Endodermal cell (in vitro differentiated cells): ENCODE measurements at regions not wholly inside any gene's neighbourhood (a gene's known extent, or its start where the extent isn't known, plus 50 kb on each side); places are given as distances from the start of the nearest gene placed in this dataset.

Experiments used
- DNase-seq: peaks from one replicate; pipeline ENCODE4 v3.0.0-alpha.2; 2017
- H3K27ac ChIP-seq: 2 replicates; pipeline ENCODE4 v1.5.1; 2013; ENCODE audit warnings: mild to moderate bottlenecking, low read depth, low read length, moderate library complexity
- H3K27me3 ChIP-seq: 2 replicates; pipeline ENCODE4 v1.6.1; 2013; ENCODE audit warnings: mild to moderate bottlenecking, low read length, moderate library complexity; ENCODE audit not compliant: insufficient read depth, control insufficient read depth, poor library complexity, severe bottlenecking
- H3K36me3 ChIP-seq: 2 replicates; pipeline ENCODE4 v1.7.0; 2013; ENCODE audit warnings: mild to moderate bottlenecking, low read length, moderate library complexity; ENCODE audit not compliant: control insufficient read depth, insufficient read depth
- H3K4me1 ChIP-seq: one replicate; pipeline ENCODE4 v1.7.0; 2013; ENCODE audit warnings: low read length; ENCODE audit not compliant: control insufficient read depth, insufficient read depth
- H3K4me3 ChIP-seq: 2 replicates; pipeline ENCODE4 v1.5.1; 2013; ENCODE audit warnings: mild to moderate bottlenecking, low read length, moderate library complexity
- H3K9ac ChIP-seq: 2 replicates; pipeline ENCODE4 v1.6.1; 2013; ENCODE audit warnings: mild to moderate bottlenecking, low read length, moderate library complexity; ENCODE audit not compliant: poor library complexity, severe bottlenecking; ENCODE audit errors: extremely low read depth
- H3K9me3 ChIP-seq: 2 replicates; pipeline ENCODE4 v1.6.1; 2013; ENCODE audit warnings: mild to moderate bottlenecking, low read length, moderate library complexity; ENCODE audit not compliant: control insufficient read depth
- H3K27ac Mint-ChIP-seq: 2 replicates; pipeline ENCODE4 v1.8.0; 2020; ENCODE audit warnings: mixed read lengths
- H3K27me3 Mint-ChIP-seq: 2 replicates; pipeline ENCODE4 v1.8.0; 2021; ENCODE audit warnings: mild to moderate bottlenecking, mixed read lengths; ENCODE audit not compliant: insufficient read depth
- H3K36me3 Mint-ChIP-seq: 2 replicates; pipeline ENCODE4 v1.8.0; 2020; ENCODE audit warnings: low read depth, mixed read lengths
- H3K4me1 Mint-ChIP-seq: 2 replicates; pipeline ENCODE4 v1.8.0; 2020; ENCODE audit warnings: mixed read lengths
- H3K4me3 Mint-ChIP-seq: 2 replicates; pipeline ENCODE4 v1.8.0; 2020; ENCODE audit warnings: mild to moderate bottlenecking, moderate library complexity, mixed read lengths
- H3K9me3 Mint-ChIP-seq: 2 replicates; pipeline ENCODE4 v1.8.0; 2020; ENCODE audit warnings: mild to moderate bottlenecking, mixed read lengths
- WGBS, 2 experiments: methylation state at CpG; one replicate each; pipeline versions ENCODE4 v1.1.5 to v1.1.7; 2013; ENCODE audit warnings: missing lambda C conversion rate in 2 of 2, mixed read lengths in 1 of 2; ENCODE audit not compliant: insufficient coverage in 1 of 2, insufficient read length in 1 of 2; 5-methylcytosine and 5-hydroxymethylcytosine counted together
- TF ChIP-seq, protein P1 (sequence below): fragments of 200-600 bp; sonication (generic); conservative IDR thresholded peaks from 2 replicates; pipeline ENCODE4 v1.5.0; 2021; ENCODE audit warnings: antibody characterized with exemption, mild to moderate bottlenecking

DNA sequence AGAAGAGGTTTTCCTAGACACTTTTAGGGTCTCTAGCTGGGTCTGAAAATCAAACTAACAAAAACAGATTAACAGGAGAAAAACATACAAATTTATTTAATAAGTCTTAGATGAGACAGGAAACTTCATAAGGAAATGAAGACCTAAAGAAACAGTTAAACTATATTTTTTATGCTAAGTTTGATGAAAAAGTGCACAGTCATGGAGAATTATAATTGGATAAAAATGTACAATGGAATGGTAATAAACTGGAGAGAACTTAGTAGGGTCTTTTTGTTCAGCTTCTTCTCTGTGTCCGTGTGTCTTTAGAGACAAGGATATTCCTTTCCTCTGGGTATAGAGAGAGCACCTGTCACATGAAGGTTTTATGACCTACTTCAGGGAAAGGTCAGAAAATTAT, 323.4 kb downstream of the RAB38 start:
- no peaks in the 10 kb centered on the region for H3K36me3 Mint-ChIP-seq
- no peaks in the 10 kb centered on the region for H3K27me3 Mint-ChIP-seq
- 83% methylated on average over 1 of the region's 1 CpG; no CpG with 5 or more reads in 1 of the 2 experiments for WGBS, 2 experiments
- H3K9me3 Mint-ChIP-seq, result no peaks in the 10 kb centered on the region
- no peak overlapping the region for H3K4me3 Mint-ChIP-seq
- TF ChIP-seq, protein P1, sequence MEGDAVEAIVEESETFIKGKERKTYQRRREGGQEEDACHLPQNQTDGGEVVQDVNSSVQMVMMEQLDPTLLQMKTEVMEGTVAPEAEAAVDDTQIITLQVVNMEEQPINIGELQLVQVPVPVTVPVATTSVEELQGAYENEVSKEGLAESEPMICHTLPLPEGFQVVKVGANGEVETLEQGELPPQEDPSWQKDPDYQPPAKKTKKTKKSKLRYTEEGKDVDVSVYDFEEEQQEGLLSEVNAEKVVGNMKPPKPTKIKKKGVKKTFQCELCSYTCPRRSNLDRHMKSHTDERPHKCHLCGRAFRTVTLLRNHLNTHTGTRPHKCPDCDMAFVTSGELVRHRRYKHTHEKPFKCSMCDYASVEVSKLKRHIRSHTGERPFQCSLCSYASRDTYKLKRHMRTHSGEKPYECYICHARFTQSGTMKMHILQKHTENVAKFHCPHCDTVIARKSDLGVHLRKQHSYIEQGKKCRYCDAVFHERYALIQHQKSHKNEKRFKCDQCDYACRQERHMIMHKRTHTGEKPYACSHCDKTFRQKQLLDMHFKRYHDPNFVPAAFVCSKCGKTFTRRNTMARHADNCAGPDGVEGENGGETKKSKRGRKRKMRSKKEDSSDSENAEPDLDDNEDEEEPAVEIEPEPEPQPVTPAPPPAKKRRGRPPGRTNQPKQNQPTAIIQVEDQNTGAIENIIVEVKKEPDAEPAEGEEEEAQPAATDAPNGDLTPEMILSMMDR, result no peak
- Histone ChIP-seq H3K4me3 (no peak overlapping the region), H3K36me3 (no peaks in the 10 kb centered on the region), H3K27ac (no peak overlapping the region), H3K9me3 (no peaks in the 10 kb centered on the region), H3K4me1 (no peaks in the 10 kb centered on the region), H3K27me3 (no peaks in the 10 kb centered on the region), H3K9ac (no peak overlapping the region)
- no peak overlapping the region for H3K27ac Mint-ChIP-seq
- H3K4me1 Mint-ChIP-seq, result no peaks in the 10 kb centered on the region
- DNase-seq, result no peak

DNA sequence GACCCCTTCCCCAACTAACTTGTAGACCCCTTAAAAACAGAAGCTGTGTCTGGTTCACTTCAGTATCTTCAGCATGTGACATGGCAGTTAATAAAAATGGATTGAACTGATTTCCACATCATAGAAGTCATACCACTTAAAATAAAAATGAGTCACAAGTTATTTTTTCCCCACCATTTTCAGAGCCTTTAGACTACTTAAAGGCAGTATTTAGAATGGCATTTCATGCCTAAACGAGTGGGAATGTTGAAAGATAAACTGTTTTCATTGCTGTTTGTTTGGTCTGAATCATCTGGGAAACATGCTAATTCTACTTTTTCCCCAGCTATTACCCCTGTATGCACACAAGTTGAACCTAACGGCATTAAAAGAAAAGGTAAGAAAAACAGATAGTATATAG, 324.0 kb downstream of the RAB38 start:
- DNase-seq, result no peak
- Mint-ChIP-seq H3K27ac (no peak overlapping the region), H3K36me3 (no peaks in the 10 kb centered on the region), H3K27me3 (no peaks in the 10 kb centered on the region), H3K4me1 (no peaks in the 10 kb centered on the region), H3K9me3 (no peaks in the 10 kb centered on the region), H3K4me3 (no peak overlapping the region)
- no peaks in the 10 kb centered on the region for H3K36me3 ChIP-seq
- 100% methylated on average over 2 of the region's 2 CpGs; no CpG with 5 or more reads in 1 of the 2 experiments for WGBS, 2 experiments
- no peaks in the 10 kb centered on the region for H3K27me3 ChIP-seq
- H3K9ac ChIP-seq, result no peak overlapping the region
- H3K4me1 ChIP-seq, result no peaks in the 10 kb centered on the region
- TF ChIP-seq, protein P1, result no peak
- no peak overlapping the region for H3K4me3 ChIP-seq
- H3K9me3 ChIP-seq, result no peaks in the 10 kb centered on the region
- no peak overlapping the region for H3K27ac ChIP-seq

DNA sequence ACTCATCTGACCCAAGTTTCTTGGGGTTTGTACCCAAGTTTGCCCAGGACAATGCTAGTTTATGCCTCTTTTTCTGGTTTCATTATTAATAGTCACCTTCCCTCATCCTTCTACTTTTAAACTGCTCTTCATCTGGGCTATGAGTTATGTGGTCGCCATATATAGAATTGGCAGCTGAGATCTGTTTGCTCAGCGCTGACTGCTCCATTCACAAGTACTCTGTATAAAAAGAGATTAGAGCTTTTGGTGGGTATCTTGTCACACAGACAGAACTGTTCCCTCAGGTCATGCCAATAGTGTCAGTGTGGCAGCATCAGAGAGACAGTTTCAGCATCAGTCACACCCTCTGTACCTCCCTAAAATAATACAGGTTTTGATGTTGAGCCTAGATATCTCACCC, 326.0 kb downstream of the RAB38 start:
- Histone ChIP-seq H3K4me3 (no peak overlapping the region), H3K27ac (no peak overlapping the region), H3K36me3 (no peaks in the 10 kb centered on the region), H3K27me3 (no peaks in the 10 kb centered on the region), H3K9ac (no peak overlapping the region), H3K4me1 (no peaks in the 10 kb centered on the region), H3K9me3 (no peaks in the 10 kb centered on the region)
- H3K4me3 Mint-ChIP-seq, result no peak overlapping the region
- WGBS, 2 experiments, result 100% methylated on average over 1 to 2 of the region's 2 CpGs
- no peaks in the 10 kb centered on the region for H3K27me3 Mint-ChIP-seq
- no peaks in the 10 kb centered on the region for H3K9me3 Mint-ChIP-seq
- H3K27ac Mint-ChIP-seq, result no peak overlapping the region
- H3K36me3 Mint-ChIP-seq, result no peaks in the 10 kb centered on the region
- DNase-seq, result no peak
- TF ChIP-seq, protein P1, result no peak
- H3K4me1 Mint-ChIP-seq, result no peaks in the 10 kb centered on the region
